ENCODE measurements at regions not wholly inside any gene's neighbourhood (a gene's known extent, or its start where the extent isn't known, plus 50 kb on each side); places are given as distances from the start of the nearest gene placed in this dataset.
"Not testable (repeated sequence)": the region's sequence is repeated elsewhere in the genome, so short reads cannot be mapped to it uniquely, and the experiment has no call there.

GRCh38 chr10:36002445-36002844 lies 360.3 kb upstream of the FZD8 start:
- no peak for TF ChIP-seq CTCF (conservative IDR thresholded peaks at IDR 0.05)
- TF ChIP-seq ZFX (IDR thresholded peaks at IDR 0.05) = no peak
- no peak overlapping the region for H3K27ac ChIP-seq

GRCh38 chr10:36000754-36001153 lies 358.7 kb upstream of the FZD8 start:
- H3K27ac ChIP-seq = not testable (repeated sequence)

DNA sequence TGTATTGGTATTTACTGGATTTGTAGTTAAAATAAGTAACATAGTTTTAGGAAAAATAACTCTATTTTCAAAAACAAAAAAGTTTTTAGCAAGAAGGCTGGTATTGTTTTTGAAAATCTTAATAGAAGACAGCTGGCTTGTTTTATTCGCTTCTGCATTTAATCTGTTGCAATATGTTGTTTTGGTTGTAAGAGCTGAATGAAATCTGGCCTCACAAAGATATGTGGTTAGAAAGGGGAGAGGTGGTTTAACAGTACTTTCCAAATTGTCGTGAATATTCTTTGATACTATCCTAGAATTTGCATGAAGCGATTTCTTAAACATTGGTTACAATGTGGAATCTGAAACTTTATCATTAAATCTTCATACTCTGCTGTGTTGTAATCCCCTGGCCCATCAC lies 355.9 kb upstream of the FZD8 start:
- H3K27ac ChIP-seq = no peak overlapping the region
- TF ChIP-seq CTCF (conservative IDR thresholded peaks at IDR 0.05) (no peak), ZFX (IDR thresholded peaks at IDR 0.05) (no peak)

DNA sequence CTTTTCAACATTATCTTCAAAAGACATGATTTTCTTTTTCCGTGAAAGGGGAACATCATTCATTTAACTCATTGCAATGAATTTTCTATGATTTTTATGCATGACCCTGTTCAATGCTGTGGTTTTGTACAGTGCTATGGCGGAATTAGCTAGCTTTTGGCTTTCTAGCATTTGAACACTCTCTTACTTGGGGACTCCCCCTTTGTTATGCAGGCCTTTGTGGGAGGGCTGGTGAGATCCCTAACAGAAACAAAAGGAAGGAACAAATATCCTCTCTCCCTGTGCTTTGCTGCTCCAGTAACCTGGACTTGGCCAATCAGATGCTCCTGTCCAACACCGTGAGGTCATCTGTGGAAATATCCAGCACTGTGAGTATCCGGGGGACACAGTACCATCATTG lies 353.4 kb upstream of the FZD8 start:
- no peak overlapping the region for H3K27ac ChIP-seq
- TF ChIP-seq CTCF (conservative IDR thresholded peaks at IDR 0.05) (no peak), ZFX (IDR thresholded peaks at IDR 0.05) (no peak)

DNA sequence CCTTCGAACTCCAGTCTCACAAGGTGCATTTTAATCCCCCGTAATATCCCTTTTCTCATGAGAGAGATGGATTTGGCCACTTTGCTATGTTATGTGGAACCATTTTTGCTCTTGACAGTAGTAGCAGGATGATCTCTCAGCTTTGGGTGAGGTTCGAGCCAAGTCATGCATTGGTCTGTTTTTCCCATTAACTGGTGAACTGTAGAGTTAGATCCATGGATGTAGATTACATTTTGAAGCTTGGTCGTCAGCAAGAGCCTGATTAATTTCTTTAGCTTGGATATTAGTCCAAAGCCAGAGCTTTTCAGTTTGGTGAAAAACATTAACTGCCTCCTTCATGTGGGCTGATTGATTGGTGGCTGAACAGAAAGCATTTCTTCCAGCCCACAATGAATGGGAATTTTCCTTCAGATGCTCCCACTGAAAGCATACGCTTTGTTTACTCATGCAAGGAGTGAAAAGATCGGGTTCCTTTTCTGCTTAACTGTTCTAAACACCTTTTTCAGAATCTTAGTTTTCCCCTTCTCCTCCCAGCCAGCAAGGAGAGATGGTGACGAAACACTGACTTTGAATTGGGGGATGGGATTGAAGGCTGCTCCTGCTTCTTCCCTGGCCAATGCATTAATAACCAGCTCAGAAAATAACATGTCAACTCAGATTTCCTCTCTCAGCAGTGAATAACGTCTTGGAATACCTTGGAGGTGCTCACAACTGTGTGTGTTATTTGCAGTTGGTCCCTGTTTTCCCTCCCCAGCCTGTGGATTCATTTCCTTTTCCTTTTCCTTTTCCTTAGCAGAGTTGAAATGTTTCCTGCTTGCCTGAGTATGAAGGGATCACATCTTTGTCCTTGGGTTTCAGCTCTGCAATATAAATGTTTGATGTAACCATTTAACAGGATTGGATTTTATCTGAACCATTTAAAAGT lies 351.8 kb upstream of the FZD8 start:
- no peak for TF ChIP-seq ZFX (IDR thresholded peaks at IDR 0.05)
- H3K27ac ChIP-seq = no peak overlapping the region

DNA sequence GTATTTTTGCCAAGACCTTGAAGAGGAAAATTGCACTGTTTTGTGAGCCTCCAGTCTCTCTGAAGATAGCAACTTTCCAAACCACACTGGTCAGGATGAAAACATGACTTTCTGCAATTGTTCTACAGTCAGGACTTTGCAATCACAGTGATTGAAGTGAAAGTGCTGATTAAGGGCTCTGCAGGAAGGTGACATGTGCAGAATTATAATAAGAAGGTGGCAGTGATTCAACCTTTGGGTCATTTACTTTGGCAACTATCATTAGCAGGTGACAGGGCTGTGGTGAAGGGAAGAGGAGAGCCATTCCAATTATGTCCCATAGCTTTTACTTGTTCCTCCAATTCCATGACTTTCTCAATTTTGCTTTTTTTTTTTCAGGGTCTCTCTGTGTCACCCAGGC lies 350.0 kb upstream of the FZD8 start:
- H3K27ac ChIP-seq = no peak overlapping the region
- no peak for TF ChIP-seq ZFX (IDR thresholded peaks at IDR 0.05)
- TF ChIP-seq CTCF (conservative IDR thresholded peaks at IDR 0.05) = no peak

DNA sequence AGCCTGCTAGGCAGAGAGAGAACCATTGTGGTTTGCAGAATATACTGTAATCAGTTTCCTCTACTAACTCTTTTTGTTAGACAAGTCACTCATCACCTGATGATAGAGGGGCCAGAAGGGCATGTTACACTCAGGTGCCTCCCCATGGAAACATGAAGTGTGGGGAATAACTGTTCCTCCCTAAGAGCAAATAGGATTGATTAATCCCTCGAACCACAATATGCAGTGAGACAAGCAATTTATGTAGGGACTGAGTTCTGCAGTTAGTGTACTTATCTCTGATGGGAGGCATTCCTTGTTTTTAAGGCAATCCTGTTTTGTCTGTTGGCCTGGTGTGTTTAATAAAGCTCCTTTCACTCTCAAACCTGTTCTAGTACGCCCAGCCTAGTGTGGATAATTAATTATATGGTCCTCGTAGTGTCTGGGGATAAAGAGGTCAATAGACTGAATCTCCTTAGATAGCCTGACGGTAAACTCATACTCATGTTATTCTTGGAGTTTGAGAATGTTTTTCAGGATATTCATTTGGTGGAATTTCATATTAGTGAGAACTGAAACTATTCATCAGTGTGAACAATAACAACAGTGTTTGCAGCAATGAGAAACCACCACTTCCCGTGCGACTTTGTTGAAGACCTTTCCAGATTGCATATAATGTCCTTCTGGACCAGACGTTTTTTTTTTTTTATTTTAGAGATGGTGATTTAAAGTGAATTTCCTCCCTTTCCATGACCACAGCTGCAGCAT lies 344.8 kb upstream of the FZD8 start:
- TF ChIP-seq CTCF (conservative IDR thresholded peaks at IDR 0.05) = no peak
- no peak for TF ChIP-seq ZFX (IDR thresholded peaks at IDR 0.05)
- H3K27ac ChIP-seq = no peak overlapping the region

DNA sequence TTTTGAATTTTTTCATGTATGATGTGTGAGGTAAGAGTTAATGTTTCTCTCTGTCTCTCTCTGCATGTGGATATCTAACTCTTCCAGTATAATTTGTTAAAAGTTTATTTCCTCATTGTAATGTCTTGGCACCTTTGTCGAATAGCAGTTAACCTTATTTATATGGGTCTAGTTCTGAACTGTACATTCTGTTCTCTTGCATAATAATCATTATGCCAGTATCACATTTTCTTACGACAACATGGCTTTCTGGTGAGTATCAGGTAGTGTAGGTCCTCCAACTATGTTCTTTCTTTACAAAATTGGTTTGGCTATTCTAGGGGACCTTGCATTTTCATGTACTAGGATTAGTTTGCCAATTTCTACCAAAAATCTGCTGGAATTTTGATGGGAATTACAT lies 337.0 kb upstream of the FZD8 start:
- no peak for TF ChIP-seq CTCF (conservative IDR thresholded peaks at IDR 0.05)
- no peak overlapping the region for H3K27ac ChIP-seq

DNA sequence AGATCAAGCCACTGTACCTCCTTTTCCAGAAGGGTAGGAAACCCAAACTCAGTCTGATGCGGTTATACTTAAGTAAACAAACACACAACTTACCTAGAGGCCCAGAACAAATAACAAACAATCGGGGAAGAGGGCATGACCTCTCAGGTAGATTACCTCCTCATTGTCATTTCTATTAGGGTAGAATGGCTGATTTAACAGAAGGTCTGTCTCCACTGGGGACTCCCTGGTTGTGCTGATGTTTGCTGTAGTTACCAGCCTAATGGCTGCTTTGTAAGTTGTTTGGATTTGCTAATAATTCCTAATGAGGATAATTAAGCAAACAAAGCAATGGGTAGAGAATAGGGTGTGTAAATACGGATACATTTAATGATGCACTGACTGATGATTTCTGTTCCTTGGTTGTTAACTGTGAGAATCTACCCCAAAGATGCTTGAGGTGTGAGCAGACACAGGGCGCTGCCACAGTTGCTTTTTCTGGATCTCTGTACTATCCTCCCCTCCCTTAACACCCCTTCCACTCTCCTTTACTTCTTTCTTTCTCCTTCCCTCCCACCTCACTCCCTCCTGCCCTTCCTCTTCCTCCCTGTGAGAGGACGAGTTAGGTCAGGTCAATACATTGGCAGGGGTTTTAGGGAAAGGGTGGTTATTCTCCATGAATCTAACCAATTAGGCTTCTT lies 332.0 kb upstream of the FZD8 start:
- H3K27ac ChIP-seq = not testable (repeated sequence)

Measured in C4-2B (cell line).